Kidney capillary endothelial cell (primary cell): ENCODE measurements at regions not wholly inside any gene's neighbourhood (a gene's known extent, or its start where the extent isn't known, plus 50 kb on each side); places are given as distances from the start of the nearest gene placed in this dataset.
A peak's percentile ranks its signal among the peaks of the same experiment; 100 is the strongest.
"Not testable (repeated sequence)": the region's sequence is repeated elsewhere in the genome, so short reads cannot be mapped to it uniquely, and the experiment has no call there.

Experiments
- DNase-seq: peaks from one replicate; pipeline ENCODE4 v3.0.0-alpha.2; 2018; ENCODE audit warnings: low spot score

DNA sequence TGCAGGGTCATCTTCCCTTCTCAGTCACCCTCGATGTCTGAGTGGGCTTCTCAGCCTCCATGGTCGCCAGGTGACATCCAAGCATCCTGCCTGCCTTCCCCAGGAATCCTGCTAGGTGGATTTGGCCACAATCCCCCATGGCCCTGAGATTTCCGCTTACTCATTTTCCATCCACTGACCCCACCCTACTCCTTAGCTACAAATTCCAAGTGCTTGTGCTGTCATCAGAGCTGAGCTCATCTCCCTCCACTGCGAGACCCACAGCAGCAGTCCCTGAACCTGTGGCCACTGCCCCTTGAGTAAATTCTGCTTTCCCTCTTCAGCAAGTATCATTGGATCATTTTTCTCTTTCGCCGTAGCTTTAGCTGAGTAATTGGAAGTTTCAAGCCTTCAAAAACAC is 90.5 kb upstream of the ANKRD10 start:
- no peak for DNase-seq

GRCh38 chr13:111004444-111004843 is 89.6 kb upstream of the ANKRD10 start:
- no peak for DNase-seq

- DNase-seq, result no peak
Observed at GRCh38 chr13:111001636-111002035, 86.8 kb upstream of the ANKRD10 start.

GRCh38 chr13:110993788-110994187 is 78.9 kb upstream of the ANKRD10 start:
- no peak for DNase-seq

DNA sequence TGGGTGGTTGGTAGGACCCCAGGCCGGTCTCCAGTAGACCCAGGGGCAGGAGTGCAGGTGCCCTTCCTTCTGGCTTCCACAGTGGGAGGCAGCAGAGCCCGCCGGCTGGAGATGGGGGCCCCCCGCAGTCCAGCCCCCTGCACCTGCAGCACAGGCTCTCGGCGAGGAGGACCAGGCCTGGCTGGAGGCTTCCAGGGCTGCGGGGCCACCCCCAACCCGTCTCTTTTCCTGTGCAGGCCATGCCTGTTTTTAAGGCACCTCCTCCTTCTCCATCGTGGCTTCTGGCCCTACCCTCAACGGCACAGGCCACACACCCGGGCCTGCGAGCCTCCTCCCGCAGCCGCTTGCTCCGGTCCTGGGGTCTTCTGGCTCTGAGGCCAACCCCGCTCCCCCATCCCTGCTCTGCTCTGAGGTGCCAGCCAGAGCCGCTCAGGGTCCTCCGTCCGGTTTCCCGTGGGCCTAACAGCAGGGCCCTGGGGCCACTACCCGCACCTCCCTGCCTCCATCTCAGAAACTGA is 77.2 kb upstream of the ANKRD10 start:
- no peak for DNase-seq

DNA sequence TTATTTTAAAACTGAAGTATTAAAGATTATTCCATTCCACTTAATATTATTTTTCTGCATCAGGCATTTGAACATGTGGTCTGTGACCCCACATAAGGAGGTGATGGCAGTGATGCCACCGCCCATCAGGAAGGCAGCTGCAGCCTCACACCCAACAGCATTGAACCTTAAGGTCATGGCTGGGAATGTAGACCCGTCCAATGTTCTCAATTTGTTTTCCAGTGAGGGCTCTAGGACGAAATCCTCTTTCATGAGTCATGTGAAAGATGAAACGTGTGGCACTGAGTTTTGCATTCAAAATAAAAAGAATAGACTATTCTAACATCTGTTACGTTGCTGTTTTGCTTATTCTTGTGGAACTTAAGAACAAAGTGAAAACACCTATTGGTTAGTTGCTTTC is 74.5 kb upstream of the ANKRD10 start:
- DNase-seq, result no peak

GRCh38 chr13:110985541-110985940 is 70.7 kb upstream of the ANKRD10 start:
- no peak for DNase-seq

DNA sequence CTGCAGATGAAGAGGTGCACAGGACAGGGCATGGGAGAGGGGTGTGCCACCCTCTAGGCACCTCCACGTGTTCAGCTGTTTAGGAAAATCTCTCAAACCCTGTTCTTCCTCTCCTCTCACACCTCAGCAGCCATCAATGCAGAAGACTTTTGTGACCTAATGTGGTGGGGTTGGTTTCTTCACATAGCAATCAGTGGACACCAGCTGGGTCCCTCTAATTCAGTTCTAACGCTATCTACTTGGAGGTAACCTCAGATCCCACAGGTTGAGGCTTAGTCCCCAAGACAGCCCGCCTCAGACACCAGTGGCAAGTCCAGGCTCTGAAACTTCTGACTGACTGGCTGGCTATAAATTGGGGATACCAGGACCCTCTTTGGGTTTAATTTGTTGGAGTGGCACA is 69.9 kb upstream of the ANKRD10 start:
- DNase-seq, result no peak

- DNase-seq, result no peak
Observed at GRCh38 chr13:110984381-110984780, 69.5 kb upstream of the ANKRD10 start.

GRCh38 chr13:110983241-110983640 is 68.4 kb upstream of the ANKRD10 start:
- DNase-seq, result no peak

- no peak for DNase-seq
Observed at GRCh38 chr13:110981379-110981778, 66.5 kb upstream of the ANKRD10 start.

DNA sequence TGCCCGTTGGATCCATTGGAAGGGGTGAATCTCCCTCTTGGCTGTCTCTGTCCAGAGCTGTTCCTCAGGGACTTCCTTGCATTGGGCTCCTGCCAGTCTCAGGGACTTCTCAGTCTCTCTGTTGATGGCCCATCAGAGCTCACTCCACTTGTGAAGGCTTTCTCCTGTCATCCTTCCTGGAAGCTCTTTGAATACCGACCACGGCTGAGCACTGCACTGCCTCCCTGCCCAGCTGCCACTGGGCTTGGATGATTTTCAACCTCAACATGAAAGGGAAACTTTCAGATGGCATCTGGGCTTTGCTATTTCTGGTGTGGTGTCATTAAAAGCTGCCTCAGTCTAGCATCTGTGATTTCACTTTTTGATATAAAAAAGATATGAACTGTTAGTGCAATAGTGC is 66.1 kb upstream of the ANKRD10 start:
- DNase-seq, result no peak

GRCh38 chr13:110979149-110979548 is 64.3 kb upstream of the ANKRD10 start:
- DNase-seq, result not testable (repeated sequence)

GRCh38 chr13:110978390-110978789 is 63.5 kb upstream of the ANKRD10 start:
- no peak for DNase-seq

- no peak for DNase-seq
Observed at GRCh38 chr13:110976785-110977184, 61.9 kb upstream of the ANKRD10 start.

DNA sequence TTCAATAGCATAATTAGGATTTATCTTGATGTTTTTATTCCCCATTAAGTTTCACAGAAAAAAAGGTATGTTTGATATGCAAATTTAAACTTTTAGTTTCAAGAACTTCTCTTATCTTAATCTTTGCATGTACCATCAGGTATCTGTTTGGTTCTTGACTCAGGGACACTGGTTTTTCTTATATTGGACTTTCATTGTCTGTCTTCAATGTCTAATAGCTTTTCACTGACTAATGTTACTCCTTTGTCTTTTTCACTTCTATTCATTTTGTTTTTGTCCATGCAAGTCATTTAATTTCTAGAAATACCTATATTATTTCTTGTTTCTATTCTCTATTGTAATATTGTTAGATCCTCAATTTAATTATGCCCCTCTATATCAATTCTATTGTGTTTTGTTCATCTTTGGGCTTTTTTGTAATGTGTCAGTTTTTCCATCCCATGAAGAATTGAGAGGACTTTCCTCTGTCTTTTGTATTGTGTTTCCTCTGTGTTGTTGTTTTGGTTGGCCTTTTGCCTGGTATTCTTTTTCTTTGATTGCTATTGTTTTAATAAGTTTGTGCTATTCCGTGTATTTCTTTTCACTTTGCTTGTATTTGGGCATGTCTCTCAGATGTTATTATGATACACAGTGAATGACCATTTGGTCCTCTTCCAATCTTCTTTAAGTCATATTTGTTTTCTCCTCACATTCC is 58.3 kb upstream of the ANKRD10 start:
- no peak for DNase-seq

GRCh38 chr13:110971486-110971885 is 56.6 kb upstream of the ANKRD10 start:
- no peak for DNase-seq

DNA sequence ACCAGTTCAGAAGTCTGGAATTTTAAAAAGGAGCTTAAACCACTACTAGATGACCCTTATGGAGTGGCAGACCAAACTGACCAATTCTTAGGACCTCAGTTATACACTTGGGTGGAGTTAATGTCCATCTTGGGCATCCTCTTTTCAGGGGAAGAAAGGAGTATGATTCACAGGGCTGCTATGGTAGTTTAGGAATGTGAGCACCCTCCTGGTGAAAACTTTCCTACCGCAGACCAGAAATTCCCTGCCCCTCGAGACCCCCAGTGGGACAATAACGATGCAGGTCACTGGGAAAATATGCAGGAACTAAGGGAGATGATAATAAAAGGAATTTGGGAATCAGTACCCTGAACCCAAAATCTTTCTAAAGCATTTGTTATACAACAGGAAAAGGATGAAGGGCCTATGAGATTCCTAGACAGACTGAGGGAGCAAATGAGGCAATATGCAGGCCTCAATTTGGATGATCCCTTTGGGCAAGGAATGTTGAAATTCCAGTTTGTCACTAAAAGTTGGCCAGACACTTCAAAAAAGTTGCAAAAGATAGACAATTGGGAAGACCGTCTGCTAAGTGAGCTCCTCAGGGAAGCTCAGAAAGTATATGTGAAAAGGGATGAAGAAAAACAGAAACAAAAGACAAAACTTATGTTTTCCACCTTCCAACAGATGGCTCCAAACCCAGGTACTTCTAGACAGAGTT is 52.4 kb upstream of the ANKRD10 start:
- DNase-seq, result not testable (repeated sequence)

DNA sequence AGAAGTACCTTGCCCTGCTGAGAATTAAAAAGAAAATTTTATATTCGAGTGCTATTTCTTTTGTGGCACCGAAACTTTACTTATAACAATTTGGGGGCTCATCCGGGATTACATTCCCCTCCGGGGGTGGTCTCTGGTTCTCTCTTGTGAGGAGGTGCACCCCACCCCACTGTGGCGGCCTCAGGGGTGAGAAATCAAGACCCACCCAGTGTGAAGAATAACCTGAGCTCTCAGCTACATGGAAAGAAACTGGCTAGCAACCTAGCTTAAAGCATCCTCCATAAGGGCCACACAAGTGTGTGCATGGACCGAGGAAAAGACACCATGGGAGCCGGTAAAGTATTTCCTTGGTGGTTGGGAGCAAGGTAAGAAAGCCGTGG is 50.9 kb upstream of the ANKRD10 start:
- no peak for DNase-seq

DNA sequence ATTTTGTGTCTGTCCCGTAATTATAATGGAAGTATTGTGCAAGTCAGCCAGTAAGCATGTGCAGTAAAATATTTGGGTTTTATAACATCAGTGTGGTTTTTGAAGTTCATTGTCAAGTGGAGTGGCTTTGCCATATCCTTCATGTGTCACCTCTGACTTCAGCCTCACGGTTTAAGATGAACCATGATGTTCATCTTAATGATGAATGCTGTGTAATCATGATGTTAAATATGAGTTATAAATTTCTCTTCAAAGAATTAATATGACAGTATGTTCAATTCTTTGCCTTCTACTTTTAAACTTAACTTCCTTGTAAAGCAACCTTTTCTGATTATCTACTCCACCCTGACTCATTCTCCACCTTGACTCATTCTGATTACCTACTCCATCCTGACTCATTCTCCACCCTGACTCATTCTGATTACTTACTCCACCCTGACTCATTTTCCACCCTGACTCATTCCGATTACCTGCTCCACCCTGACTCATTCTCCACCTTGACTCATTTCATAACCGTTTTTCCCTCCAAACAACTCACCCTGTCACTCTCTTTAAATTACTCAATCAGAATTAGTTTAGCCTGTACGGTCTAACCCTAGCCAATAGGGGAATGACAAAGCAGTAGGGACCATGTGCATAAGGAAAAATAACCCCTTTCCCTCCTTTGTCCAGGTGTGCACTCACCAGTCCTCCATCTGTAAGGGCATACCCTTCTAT is 50.3 kb upstream of the ANKRD10 start:
- peak; percentile 50 for DNase-seq
